GM18951 (cell line): ENCODE measurements at regions not wholly inside any gene's neighbourhood (a gene's known extent, or its start where the extent isn't known, plus 50 kb on each side); places are given as distances from the start of the nearest gene placed in this dataset.
"Not testable (repeated sequence)": the region's sequence is repeated elsewhere in the genome, so short reads cannot be mapped to it uniquely, and the experiment has no call there.

Source experiments
- POLR2A ChIP-seq: IDR thresholded peaks from 4 replicates; pipeline ENCODE4 v1.6.1; 2011; ENCODE audit warnings: mild to moderate bottlenecking; ENCODE audit not compliant: insufficient read length, insufficient read depth; ENCODE audit errors: extremely low read depth
- in situ Hi-C: fragments of 300-500 bp; cut with MboI; formaldehyde crosslinking; loops from one replicate; pipeline ENCODE4 v1.12.0; 2022; ENCODE audit warnings: low sequenced_read_pairs, mixed read lengths, inconsistent platforms; ENCODE audit not compliant: unreplicated experiment

- no peak for TF ChIP-seq POLR2A
- in situ Hi-C loops: no loop called here
These were observed 444.8 kb upstream of the GRM7 start for GRCh38 chr3:6416049-6416661.

GRCh38 chr3:6417174-6417573 is 443.7 kb upstream of the GRM7 start:
- no peak for TF ChIP-seq POLR2A
- in situ Hi-C loops: no loop called here

GRCh38 chr3:6418485-6418884 is 442.4 kb upstream of the GRM7 start:
- in situ Hi-C loops: no loop called here
- no peak for TF ChIP-seq POLR2A

- in situ Hi-C loops: no loop called here
- TF ChIP-seq POLR2A: no peak
These were observed 439.1 kb upstream of the GRM7 start for GRCh38 chr3:6421666-6422445.

GRCh38 chr3:6425289-6425820 is 435.6 kb upstream of the GRM7 start:
- no peak for TF ChIP-seq POLR2A
- in situ Hi-C loops: no loop called here

GRCh38 chr3:6428276-6428675 is 432.6 kb upstream of the GRM7 start:
- in situ Hi-C loops: not testable (repeated sequence)

GRCh38 chr3:6435951-6436350 is 425.0 kb upstream of the GRM7 start:
- TF ChIP-seq POLR2A: no peak
- in situ Hi-C loops: no loop called here

- TF ChIP-seq POLR2A: no peak
- in situ Hi-C loops: no loop called here
These were observed 423.3 kb upstream of the GRM7 start for GRCh38 chr3:6437631-6438030.

GRCh38 chr3:6438031-6438430 is 422.9 kb upstream of the GRM7 start:
- TF ChIP-seq POLR2A: no peak
- in situ Hi-C loops: no loop called here

- in situ Hi-C loops: no loop called here
- TF ChIP-seq POLR2A: no peak
These were observed 421.7 kb upstream of the GRM7 start for GRCh38 chr3:6439226-6439625.

- in situ Hi-C loops: no loop called here
- no peak for TF ChIP-seq POLR2A
These were observed 421.1 kb upstream of the GRM7 start for GRCh38 chr3:6439824-6440223.

GRCh38 chr3:6444888-6445658 is 415.8 kb upstream of the GRM7 start:
- no peak for TF ChIP-seq POLR2A
- in situ Hi-C loops: no loop called here

GRCh38 chr3:6447166-6447801 is 413.6 kb upstream of the GRM7 start:
- TF ChIP-seq POLR2A: no peak
- in situ Hi-C loops: no loop called here
